Skeletal muscle satellite cell (primary cell): ENCODE measurements at regions not wholly inside any gene's neighbourhood (a gene's known extent, or its start where the extent isn't known, plus 50 kb on each side); places are given as distances from the start of the nearest gene placed in this dataset.

Source experiments
- H3K27me3 ChIP-seq: 2 replicates; pipeline ENCODE4 v1.7.0; 2013; ENCODE audit warnings: low read length; ENCODE audit not compliant: control insufficient read depth, insufficient read depth
- H3K36me3 ChIP-seq: 2 replicates; pipeline ENCODE4 v1.7.0; 2013; ENCODE audit warnings: mild to moderate bottlenecking, control low read depth, low read length; ENCODE audit not compliant: insufficient read depth
- H3K4me1 ChIP-seq: 2 replicates; pipeline ENCODE4 v1.7.0; 2013; ENCODE audit warnings: low read length; ENCODE audit not compliant: control insufficient read depth, insufficient read depth
- H3K4me2 ChIP-seq: 2 replicates; pipeline ENCODE4 v1.7.0; 2013; ENCODE audit warnings: mild to moderate bottlenecking, low read length
- H3K4me3 ChIP-seq: 2 replicates; pipeline ENCODE4 v1.7.0; 2013; ENCODE audit warnings: low read length
- H3K9ac ChIP-seq: 2 replicates; pipeline ENCODE4 v1.7.0; 2013; ENCODE audit warnings: mild to moderate bottlenecking, low read depth, low read length, moderate library complexity
- H3K9me3 ChIP-seq: replicated peaks from 2 replicates; pipeline ENCODE4 v1.7.0; 2013; ENCODE audit warnings: mild to moderate bottlenecking, control low read depth, low read length

- H3K27me3 ChIP-seq: no peaks in the 10 kb centered on the region
- H3K4me1 ChIP-seq: no peaks in the 10 kb centered on the region
- H3K4me2 ChIP-seq: no peak overlapping the region
- H3K9me3 ChIP-seq: no peaks in the 10 kb centered on the region
- H3K36me3 ChIP-seq: no peaks in the 10 kb centered on the region
- H3K4me3 ChIP-seq: no peak overlapping the region
- no peak overlapping the region for H3K9ac ChIP-seq
Measured at GRCh38 chr3:117200962-117201361, 491.4 kb downstream of the TUSC7 start.

- Histone ChIP-seq H3K4me1 (no peaks in the 10 kb centered on the region), H3K36me3 (no peaks in the 10 kb centered on the region), H3K4me3 (no peak overlapping the region), H3K9ac (no peak overlapping the region), H3K27me3 (no peaks in the 10 kb centered on the region), H3K9me3 (no peaks in the 10 kb centered on the region), H3K4me2 (no peak overlapping the region)
Measured at GRCh38 chr3:117201901-117202774, 492.6 kb downstream of the TUSC7 start.

DNA sequence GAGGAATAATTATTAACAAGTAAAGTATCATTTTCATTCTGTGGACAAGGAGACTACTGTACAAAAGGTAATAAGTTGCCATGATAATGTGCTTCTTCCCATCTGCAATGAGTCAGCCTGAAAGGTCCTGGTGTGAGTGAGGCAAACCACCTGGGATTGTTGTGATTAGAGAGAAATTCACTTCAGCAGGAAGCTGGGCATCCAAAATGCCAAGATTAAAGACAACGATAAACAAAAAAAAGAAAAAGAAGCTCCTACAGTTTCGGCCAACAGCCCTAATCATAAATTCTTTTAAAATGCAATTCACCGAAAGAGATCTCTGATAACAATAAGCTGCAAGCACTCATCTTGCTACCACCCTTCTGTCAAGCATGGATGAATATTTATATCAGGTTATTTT, 507.8 kb downstream of the TUSC7 start:
- no peaks in the 10 kb centered on the region for H3K36me3 ChIP-seq
- H3K9me3 ChIP-seq: no peaks in the 10 kb centered on the region
- H3K4me1 ChIP-seq: no peaks in the 10 kb centered on the region
- no peak overlapping the region for H3K4me3 ChIP-seq
- H3K9ac ChIP-seq: no peak overlapping the region
- H3K27me3 ChIP-seq: no peaks in the 10 kb centered on the region
- H3K4me2 ChIP-seq: no peak overlapping the region

- Histone ChIP-seq H3K9ac (no peak overlapping the region), H3K4me3 (no peak overlapping the region), H3K9me3 (no peaks in the 10 kb centered on the region), H3K4me1 (no peaks in the 10 kb centered on the region), H3K4me2 (no peak overlapping the region), H3K36me3 (no peaks in the 10 kb centered on the region), H3K27me3 (no peaks in the 10 kb centered on the region)
Measured at GRCh38 chr3:117217760-117218316, 508.3 kb downstream of the TUSC7 start.

- H3K27me3 ChIP-seq: no peaks in the 10 kb centered on the region
- no peaks in the 10 kb centered on the region for H3K4me1 ChIP-seq
- no peaks in the 10 kb centered on the region for H3K36me3 ChIP-seq
Measured at GRCh38 chr3:117218641-117219048, 509.1 kb downstream of the TUSC7 start.

GRCh38 chr3:117219296-117219695, 509.7 kb downstream of the TUSC7 start:
- H3K4me1 ChIP-seq: no peaks in the 10 kb centered on the region
- H3K9me3 ChIP-seq: no peaks in the 10 kb centered on the region

More at GRCh38 chr3:117218641-117219048, 509.1 kb downstream of the TUSC7 start:
- H3K9me3 ChIP-seq: no peaks in the 10 kb centered on the region
- H3K4me2 ChIP-seq: no peak overlapping the region
- H3K4me3 ChIP-seq: no peak overlapping the region
- H3K9ac ChIP-seq: no peak overlapping the region

GRCh38 chr3:117226932-117227331, 517.4 kb downstream of the TUSC7 start:
- H3K9me3 ChIP-seq: no peaks in the 10 kb centered on the region
- H3K4me1 ChIP-seq: no peaks in the 10 kb centered on the region
- no peaks in the 10 kb centered on the region for H3K36me3 ChIP-seq
- H3K27me3 ChIP-seq: no peaks in the 10 kb centered on the region
- H3K9ac ChIP-seq: no peak overlapping the region
- H3K4me3 ChIP-seq: no peak overlapping the region
- no peak overlapping the region for H3K4me2 ChIP-seq

More at GRCh38 chr3:117219296-117219695, 509.7 kb downstream of the TUSC7 start:
- Histone ChIP-seq H3K4me2 (no peak overlapping the region), H3K27me3 (no peaks in the 10 kb centered on the region), H3K4me3 (no peak overlapping the region), H3K9ac (no peak overlapping the region), H3K36me3 (no peaks in the 10 kb centered on the region)

DNA sequence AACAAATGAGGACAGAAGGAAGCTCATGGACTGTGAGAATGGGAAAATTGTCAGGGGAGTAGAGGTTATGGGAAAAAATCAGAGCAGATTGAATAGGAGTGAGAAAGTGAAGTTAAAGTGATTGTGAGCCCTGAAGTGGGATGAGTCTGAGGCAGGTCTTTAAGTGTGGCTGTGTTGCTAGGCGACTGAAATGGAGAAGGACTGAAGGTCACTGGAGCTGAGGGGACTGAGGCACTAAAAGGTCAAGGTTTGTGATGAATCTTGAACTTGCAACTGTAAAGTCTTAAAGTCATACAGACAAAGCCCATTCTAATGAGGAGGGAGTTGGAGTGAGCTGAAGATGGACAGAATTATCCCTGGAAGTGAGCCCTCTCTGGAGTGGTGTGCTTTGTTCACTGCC, 518.9 kb downstream of the TUSC7 start:
- H3K4me1 ChIP-seq: no peaks in the 10 kb centered on the region
- H3K27me3 ChIP-seq: no peaks in the 10 kb centered on the region
- H3K9ac ChIP-seq: no peak overlapping the region
- no peaks in the 10 kb centered on the region for H3K9me3 ChIP-seq
- no peak overlapping the region for H3K4me3 ChIP-seq
- no peak overlapping the region for H3K4me2 ChIP-seq
- no peaks in the 10 kb centered on the region for H3K36me3 ChIP-seq

- Histone ChIP-seq H3K4me3 (no peak overlapping the region), H3K9ac (no peak overlapping the region), H3K36me3 (no peaks in the 10 kb centered on the region), H3K4me2 (no peak overlapping the region), H3K9me3 (no peaks in the 10 kb centered on the region), H3K27me3 (no peaks in the 10 kb centered on the region), H3K4me1 (no peaks in the 10 kb centered on the region)
Measured at GRCh38 chr3:117230924-117231323, 521.3 kb downstream of the TUSC7 start.

DNA sequence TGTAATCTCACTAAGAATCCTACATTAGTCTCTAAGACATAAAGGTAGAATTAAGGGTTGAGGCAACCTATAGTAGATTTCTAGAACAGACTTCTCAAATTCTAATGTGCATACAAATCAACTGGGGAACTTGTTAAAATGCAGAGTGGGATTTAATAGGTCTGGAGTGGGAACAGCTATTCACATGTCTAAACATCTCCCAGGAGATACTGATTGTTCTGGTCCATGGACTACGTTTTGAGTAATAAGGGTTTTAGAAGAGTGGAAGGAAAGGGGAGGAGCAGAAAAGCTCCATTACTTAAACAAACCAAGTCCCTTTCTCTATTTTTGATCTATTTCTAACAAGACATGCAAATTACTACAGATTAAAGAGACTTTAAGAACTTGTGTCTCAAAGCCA, 524.8 kb downstream of the TUSC7 start:
- no peak overlapping the region for H3K4me3 ChIP-seq
- no peaks in the 10 kb centered on the region for H3K36me3 ChIP-seq
- no peaks in the 10 kb centered on the region for H3K27me3 ChIP-seq
- H3K4me1 ChIP-seq: no peaks in the 10 kb centered on the region
- no peaks in the 10 kb centered on the region for H3K9me3 ChIP-seq
- no peak overlapping the region for H3K9ac ChIP-seq
- no peak overlapping the region for H3K4me2 ChIP-seq

GRCh38 chr3:117235304-117235703, 525.7 kb downstream of the TUSC7 start:
- Histone ChIP-seq H3K4me1 (no peaks in the 10 kb centered on the region), H3K4me2 (no peak overlapping the region), H3K9ac (no peak overlapping the region), H3K4me3 (no peak overlapping the region), H3K9me3 (no peaks in the 10 kb centered on the region), H3K36me3 (no peaks in the 10 kb centered on the region), H3K27me3 (no peaks in the 10 kb centered on the region)

DNA sequence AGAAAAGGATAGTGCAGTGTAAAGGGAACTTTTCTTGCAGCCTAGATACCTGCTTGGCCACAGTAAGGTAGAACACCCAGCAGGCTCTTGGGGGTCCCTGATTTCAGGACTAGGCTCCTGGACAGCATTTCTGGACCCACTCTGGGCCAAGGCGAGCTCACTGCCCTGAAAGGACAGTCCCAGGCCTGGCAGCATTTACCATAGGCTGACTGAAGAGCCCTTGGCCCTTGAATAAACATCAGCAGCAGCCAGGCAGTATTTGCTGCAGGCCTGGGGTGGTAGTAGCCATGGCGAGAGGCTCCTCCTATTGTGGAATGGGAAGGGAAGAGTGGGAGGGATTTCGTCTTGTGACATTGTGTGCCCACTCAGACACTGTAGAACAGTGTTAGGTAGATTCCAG, 529.2 kb downstream of the TUSC7 start:
- no peaks in the 10 kb centered on the region for H3K9me3 ChIP-seq
- no peak overlapping the region for H3K9ac ChIP-seq
- H3K27me3 ChIP-seq: no peaks in the 10 kb centered on the region
- no peaks in the 10 kb centered on the region for H3K4me1 ChIP-seq
- H3K36me3 ChIP-seq: no peaks in the 10 kb centered on the region
- H3K4me3 ChIP-seq: no peak overlapping the region
- no peak overlapping the region for H3K4me2 ChIP-seq
